Thyroid gland (tissue), 4 donors: ENCODE measurements at regions not wholly inside any gene's neighbourhood (a gene's known extent, or its start where the extent isn't known, plus 50 kb on each side); places are given as distances from the start of the nearest gene placed in this dataset.

Experiments
- DNase-seq, 2 donors: peaks; one replicate each; pipeline ENCODE4 v3.0.0-alpha.2; 2019
- H3K27ac ChIP-seq, 3 donors: fragments of 200-600 bp; sonication (generic); 1 replicate in 2 of 3; 2 replicates in 1 of 3; pipeline ENCODE4 v1.5.1; 2016 to 2019; ENCODE audit warnings: mild to moderate bottlenecking in 1 of 3, moderate library complexity in 1 of 3
- H3K27me3 ChIP-seq: fragments of 200-600 bp; sonication (generic); one replicate; pipeline ENCODE4 v1.5.1; 2019
- H3K36me3 ChIP-seq, 2 donors: fragments of 200-600 bp; sonication (generic); one replicate each; pipeline ENCODE4 v1.5.1; 2016 to 2019
- H3K4me1 ChIP-seq, 2 donors: fragments of 200-600 bp; sonication (generic); one replicate each; pipeline ENCODE4 v1.5.1; 2017 to 2019
- H3K4me3 ChIP-seq, 3 donors: fragments of 200-600 bp; sonication (generic); replicated peaks in 1 of 3; 1 replicate in 2 of 3; 2 replicates in 1 of 3; pipeline ENCODE4 v1.5.1; 2016; ENCODE audit warnings: mild to moderate bottlenecking in 1 of 3
- H3K9me3 ChIP-seq: fragments of 200-600 bp; sonication (generic); one replicate; pipeline ENCODE4 v1.5.1; 2017
- POLR2A ChIP-seq, 2 donors: fragments of 450-650 bp; IDR thresholded peaks; one replicate each; pipeline ENCODE4 v1.6.1; 2017; ENCODE audit warnings: antibody characterized with exemption in 2 of 2, mild to moderate bottlenecking in 2 of 2, moderate library complexity in 1 of 2
- WGBS, 2 donors: methylation state at CpG; one replicate each; pipeline ENCODE4 v1.1.5; 2017; 5-methylcytosine and 5-hydroxymethylcytosine counted together
- intact Hi-C: fragments of 100-400 bp; cut with DNase I; formaldehyde crosslinking; loops from one replicate; pipeline ENCODE4 v1.15.1; 2023
- TF ChIP-seq, protein P1 (sequence below), 6 experiments: fragments of 200-600 bp in 3 of 6; fragments of 450-650 bp in 3 of 6; sonication (generic) in 3 of 6; IDR thresholded peaks; one replicate each; pipeline ENCODE4 v1.5.1; 2016 to 2019; ENCODE audit warnings: antibody characterized with exemption in 6 of 6, mild to moderate bottlenecking in 2 of 6, inconsistent platforms in 1 of 6, moderate library complexity in 1 of 6

DNA sequence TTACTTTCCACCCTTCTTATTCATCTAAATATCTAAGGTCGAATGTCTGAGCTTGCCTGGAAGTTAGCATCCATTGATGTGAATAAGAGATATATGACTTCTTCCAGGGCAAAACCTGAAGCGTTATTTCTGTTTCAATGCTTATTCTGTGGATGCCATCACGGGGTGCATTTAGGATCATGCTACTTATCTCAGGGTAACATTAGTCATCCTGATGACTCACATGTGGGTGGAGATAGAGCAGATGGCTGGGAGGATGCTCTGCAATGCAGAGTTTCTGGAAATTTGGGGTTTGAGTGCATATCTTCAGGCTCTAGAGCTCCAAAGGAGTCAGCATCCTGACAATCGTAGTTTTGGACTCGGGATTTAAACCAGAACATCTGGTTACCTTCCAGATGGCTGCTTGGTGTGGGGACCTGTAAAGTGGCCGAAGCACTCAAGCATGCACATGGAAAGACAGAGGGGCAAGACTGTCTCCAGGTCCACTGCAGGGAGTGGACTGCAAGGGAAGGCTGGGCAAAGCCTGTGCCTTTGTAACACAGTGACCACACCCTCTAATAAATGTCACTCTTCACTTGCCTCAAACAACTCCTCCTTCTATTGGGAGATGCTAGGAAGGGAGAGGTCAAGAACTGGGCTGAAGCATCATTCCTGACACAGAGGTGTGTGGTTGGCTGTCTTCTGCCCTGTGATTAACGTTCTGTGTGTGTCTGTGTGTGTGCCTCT is 175.2 kb upstream of the SALL1 start:
- 58 to 72% methylated on average over 7 of the region's 7 CpGs for WGBS, 2 donors
- TF ChIP-seq, protein P1, sequence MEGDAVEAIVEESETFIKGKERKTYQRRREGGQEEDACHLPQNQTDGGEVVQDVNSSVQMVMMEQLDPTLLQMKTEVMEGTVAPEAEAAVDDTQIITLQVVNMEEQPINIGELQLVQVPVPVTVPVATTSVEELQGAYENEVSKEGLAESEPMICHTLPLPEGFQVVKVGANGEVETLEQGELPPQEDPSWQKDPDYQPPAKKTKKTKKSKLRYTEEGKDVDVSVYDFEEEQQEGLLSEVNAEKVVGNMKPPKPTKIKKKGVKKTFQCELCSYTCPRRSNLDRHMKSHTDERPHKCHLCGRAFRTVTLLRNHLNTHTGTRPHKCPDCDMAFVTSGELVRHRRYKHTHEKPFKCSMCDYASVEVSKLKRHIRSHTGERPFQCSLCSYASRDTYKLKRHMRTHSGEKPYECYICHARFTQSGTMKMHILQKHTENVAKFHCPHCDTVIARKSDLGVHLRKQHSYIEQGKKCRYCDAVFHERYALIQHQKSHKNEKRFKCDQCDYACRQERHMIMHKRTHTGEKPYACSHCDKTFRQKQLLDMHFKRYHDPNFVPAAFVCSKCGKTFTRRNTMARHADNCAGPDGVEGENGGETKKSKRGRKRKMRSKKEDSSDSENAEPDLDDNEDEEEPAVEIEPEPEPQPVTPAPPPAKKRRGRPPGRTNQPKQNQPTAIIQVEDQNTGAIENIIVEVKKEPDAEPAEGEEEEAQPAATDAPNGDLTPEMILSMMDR (IDR thresholded peaks at IDR 0.05) = no peak
- no peak for TF ChIP-seq POLR2A (IDR thresholded peaks at IDR 0.05)
- DNase-seq = no peak
- no peaks in the 10 kb centered on the region for H3K27me3 ChIP-seq
- no peaks in the 10 kb centered on the region for H3K4me1 ChIP-seq
- no peaks in the 10 kb centered on the region for H3K9me3 ChIP-seq
- no peak overlapping the region for H3K27ac ChIP-seq
- H3K36me3 ChIP-seq = no peaks in the 10 kb centered on the region
- intact Hi-C loops = no loop called here
- H3K4me3 ChIP-seq = no peak overlapping the region

DNA sequence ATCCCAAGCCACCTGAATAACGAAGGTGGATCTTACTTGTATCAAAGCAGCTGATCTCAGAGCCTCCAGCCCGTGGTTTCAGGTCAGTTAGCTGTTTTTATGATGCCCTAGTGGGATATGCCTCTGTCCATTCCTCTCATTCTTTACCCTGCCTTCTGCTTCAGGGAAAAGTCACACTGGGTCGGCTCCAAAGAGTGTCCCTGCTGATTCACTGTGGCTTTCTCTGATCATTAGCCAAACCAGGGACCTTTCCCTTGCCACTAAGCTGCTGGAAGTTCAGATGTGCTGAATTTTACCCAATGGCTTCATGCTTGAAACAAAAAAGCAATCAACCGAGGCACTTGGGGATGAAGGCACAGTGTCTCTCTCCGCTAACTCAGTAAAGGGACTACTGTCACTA is 170.2 kb upstream of the SALL1 start:
- Histone ChIP-seq H3K4me3 (no peak overlapping the region), H3K27ac (no peak overlapping the region), H3K36me3 (no peaks in the 10 kb centered on the region), H3K4me1 (no peaks in the 10 kb centered on the region), H3K9me3 (no peaks in the 10 kb centered on the region), H3K27me3 (no peaks in the 10 kb centered on the region)
- intact Hi-C loops = no loop called here
- DNase-seq = no peak
- 80 to 87% methylated on average over 5 of the region's 5 CpGs for WGBS, 2 donors
- TF ChIP-seq, protein P1 (IDR thresholded peaks at IDR 0.05) = no peak
- no peak for TF ChIP-seq POLR2A (IDR thresholded peaks at IDR 0.05)

DNA sequence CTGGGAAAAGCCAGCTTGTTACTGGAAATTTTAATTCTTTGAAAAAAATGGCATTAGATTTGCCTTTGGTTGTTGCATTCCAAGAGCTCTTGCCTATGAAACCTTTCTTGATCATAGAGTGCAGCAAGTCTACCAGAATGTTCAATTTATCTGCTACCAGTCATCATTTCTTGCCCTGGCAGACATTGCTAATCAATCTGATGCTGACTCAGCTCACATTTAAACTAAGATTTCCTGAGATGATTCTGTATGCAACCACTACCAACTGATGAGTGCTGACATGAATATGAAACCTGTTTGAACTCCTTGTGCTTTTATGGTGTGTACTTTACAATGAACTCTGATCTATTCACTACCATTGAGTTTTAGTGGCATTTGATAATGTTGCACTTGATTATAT is 166.5 kb upstream of the SALL1 start:
- H3K36me3 ChIP-seq = no peaks in the 10 kb centered on the region
- no peak overlapping the region for H3K4me3 ChIP-seq
- H3K27me3 ChIP-seq = no peaks in the 10 kb centered on the region
- no peaks in the 10 kb centered on the region for H3K9me3 ChIP-seq
- no peaks in the 10 kb centered on the region for H3K4me1 ChIP-seq
- TF ChIP-seq, protein P1 (IDR thresholded peaks at IDR 0.05) = no peak
- no peak for TF ChIP-seq POLR2A (IDR thresholded peaks at IDR 0.05)
- DNase-seq = no peak
- intact Hi-C loops = no loop called here
- H3K27ac ChIP-seq = no peak overlapping the region

DNA sequence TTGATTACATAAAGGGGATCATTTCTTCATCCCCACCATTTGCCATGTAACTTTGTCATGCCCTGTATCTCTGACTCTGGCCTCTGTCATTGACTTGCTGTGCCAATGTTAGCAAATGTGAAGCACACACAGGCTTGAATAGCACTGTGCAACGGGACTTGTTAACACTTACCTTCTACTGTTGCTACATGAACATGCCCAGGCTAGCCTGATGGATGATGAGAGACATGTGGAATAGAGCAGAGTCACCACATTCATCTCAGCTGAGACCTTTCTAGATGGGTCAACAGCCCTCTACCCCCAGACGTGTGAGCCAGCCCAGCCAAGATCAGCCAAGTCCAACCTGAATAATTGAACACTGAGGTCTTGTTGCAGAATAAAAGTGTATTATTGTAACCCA is 162.1 kb upstream of the SALL1 start:
- H3K27me3 ChIP-seq = no peaks in the 10 kb centered on the region
- no peaks in the 10 kb centered on the region for H3K4me1 ChIP-seq
- intact Hi-C loops = no loop called here
- H3K9me3 ChIP-seq = no peaks in the 10 kb centered on the region
- WGBS, 2 donors = 80 to 90% methylated on average over 2 of the region's 2 CpGs
- no peaks in the 10 kb centered on the region for H3K36me3 ChIP-seq
- no peak overlapping the region for H3K27ac ChIP-seq
- TF ChIP-seq, protein P1 (IDR thresholded peaks at IDR 0.05) = no peak
- no peak for TF ChIP-seq POLR2A (IDR thresholded peaks at IDR 0.05)
- H3K4me3 ChIP-seq = no peak overlapping the region
- DNase-seq = no peak

DNA sequence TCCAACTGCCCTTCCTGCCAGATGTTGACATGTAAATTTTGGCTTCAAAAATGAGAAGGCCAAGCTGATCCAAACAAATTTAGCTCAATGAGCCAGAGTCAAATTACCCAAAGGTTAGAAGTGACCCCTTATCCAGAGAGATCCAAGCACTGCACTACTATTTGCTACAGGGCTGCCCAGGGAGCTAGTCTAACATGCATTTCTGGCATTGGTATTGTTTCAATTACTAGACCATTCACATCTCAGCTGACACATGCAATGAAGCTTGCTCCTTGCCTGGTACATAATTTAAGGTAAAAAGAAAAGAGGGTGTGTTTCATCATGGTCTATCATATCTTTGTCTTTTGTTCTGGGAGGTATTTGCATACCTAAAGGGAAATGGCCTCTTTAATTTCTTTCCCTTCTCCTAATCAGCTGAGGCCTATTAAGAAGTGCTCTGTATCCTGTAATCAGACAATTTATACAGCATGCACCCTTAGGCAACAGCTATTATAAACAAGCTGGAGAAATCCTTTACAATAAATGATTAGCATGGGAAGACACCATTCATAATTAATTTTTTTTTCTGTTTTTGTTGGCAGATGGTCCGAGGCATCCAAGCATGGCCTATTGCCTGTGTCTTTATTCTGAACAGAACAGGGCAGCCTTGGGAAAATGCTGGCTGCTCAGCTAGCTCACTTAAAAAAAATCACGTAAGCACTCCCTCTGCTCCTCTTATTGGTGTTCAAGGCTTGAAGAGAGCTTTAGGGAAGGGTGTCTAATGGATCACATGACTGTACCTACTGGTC is 161.5 kb upstream of the SALL1 start:
- no peaks in the 10 kb centered on the region for H3K27me3 ChIP-seq
- TF ChIP-seq POLR2A (IDR thresholded peaks at IDR 0.05) = no peak
- TF ChIP-seq, protein P1 (IDR thresholded peaks at IDR 0.05) = no peak
- DNase-seq = no peak
- H3K36me3 ChIP-seq = no peaks in the 10 kb centered on the region
- no peaks in the 10 kb centered on the region for H3K9me3 ChIP-seq
- intact Hi-C loops = no loop called here
- no peak overlapping the region for H3K27ac ChIP-seq
- no peak overlapping the region for H3K4me3 ChIP-seq
- 67 to 78% methylated on average over 2 of the region's 2 CpGs for WGBS, 2 donors
- no peaks in the 10 kb centered on the region for H3K4me1 ChIP-seq
